ENCODE measurements at regions not wholly inside any gene's neighbourhood (a gene's known extent, or its start where the extent isn't known, plus 50 kb on each side); places are given as distances from the start of the nearest gene placed in this dataset.

DNA sequence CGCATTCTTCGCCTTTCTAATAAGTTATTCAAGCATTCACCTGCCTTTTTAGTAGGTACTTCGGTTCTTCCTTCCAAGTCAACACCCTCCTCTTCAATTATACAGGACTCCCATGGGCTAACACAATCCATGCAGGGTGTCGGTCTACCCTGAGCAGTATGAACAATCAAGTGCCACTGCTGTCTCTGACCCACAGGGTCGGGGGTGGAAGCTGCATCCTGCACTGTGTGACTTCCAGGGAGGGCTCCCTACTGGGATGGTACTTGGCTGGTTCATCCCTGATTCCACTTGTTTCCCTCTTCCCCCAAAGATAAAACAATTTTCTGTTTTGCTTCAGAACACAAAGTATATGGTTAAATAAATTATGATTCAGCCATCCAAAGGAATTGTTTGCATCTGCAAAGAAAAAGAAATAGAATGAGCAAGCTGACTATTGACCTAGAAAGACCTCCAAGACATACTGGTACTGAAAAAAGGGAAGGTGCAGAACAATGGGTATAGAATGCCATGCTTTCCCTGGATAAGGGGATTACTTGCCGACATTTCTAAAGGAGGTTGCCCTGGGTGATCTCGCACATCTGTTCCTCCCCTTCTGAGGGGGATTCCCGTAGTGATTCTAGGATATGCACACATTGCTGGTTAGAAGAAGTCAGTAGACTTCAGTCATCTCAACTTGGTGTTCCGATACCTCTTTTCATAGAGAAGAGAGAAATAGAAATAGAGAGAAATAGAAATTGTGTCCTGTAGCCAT lies 89.1 kb upstream of the AGR3 start:
- no peak overlapping the region for H2AFZ ChIP-seq (ENCODE audit: low read depth, low read length, severe bottlenecking)
- TF ChIP-seq, protein P1, sequence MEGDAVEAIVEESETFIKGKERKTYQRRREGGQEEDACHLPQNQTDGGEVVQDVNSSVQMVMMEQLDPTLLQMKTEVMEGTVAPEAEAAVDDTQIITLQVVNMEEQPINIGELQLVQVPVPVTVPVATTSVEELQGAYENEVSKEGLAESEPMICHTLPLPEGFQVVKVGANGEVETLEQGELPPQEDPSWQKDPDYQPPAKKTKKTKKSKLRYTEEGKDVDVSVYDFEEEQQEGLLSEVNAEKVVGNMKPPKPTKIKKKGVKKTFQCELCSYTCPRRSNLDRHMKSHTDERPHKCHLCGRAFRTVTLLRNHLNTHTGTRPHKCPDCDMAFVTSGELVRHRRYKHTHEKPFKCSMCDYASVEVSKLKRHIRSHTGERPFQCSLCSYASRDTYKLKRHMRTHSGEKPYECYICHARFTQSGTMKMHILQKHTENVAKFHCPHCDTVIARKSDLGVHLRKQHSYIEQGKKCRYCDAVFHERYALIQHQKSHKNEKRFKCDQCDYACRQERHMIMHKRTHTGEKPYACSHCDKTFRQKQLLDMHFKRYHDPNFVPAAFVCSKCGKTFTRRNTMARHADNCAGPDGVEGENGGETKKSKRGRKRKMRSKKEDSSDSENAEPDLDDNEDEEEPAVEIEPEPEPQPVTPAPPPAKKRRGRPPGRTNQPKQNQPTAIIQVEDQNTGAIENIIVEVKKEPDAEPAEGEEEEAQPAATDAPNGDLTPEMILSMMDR (IDR thresholded peaks at IDR 0.05; ENCODE audit: insufficient read depth, low read length, poor library complexity, severe bottlenecking) = no peak
- H3K4me2 ChIP-seq (ENCODE audit: low read depth, low read length, poor library complexity, severe bottlenecking) = no peak overlapping the region
- no peaks in the 10 kb centered on the region for H4K20me1 ChIP-seq (ENCODE audit: low read depth, low read length)
- H3K9me2 ChIP-seq (replicated peaks; ENCODE audit: insufficient read depth, low read length) = no peaks in the 10 kb centered on the region
- no peak overlapping the region for H3K27ac ChIP-seq (ENCODE audit: low read depth, low read length)
- H3K36me3 ChIP-seq (ENCODE audit: low read length) = no peaks in the 10 kb centered on the region
- H3K9ac ChIP-seq (ENCODE audit: low read length) = no peak overlapping the region
- H3F3A ChIP-seq (ENCODE audit: insufficient read depth) = no peaks in the 10 kb centered on the region
- H3K79me2 ChIP-seq (ENCODE audit: insufficient read depth, low read length) = no peaks in the 10 kb centered on the region
- H3K9me3 ChIP-seq (ENCODE audit: insufficient read depth, low read length) = no peaks in the 10 kb centered on the region
- H3K4me3 ChIP-seq (ENCODE audit: insufficient read depth, low read length, poor library complexity, severe bottlenecking) = no peak overlapping the region
- H3K27me3 ChIP-seq (ENCODE audit: low read length) = no peaks in the 10 kb centered on the region

- TF ChIP-seq EZH2phosphoT487 (conservative IDR thresholded peaks at IDR 0.05; ENCODE audit: low read length) = no peak
- TF ChIP-seq, protein P1 (IDR thresholded peaks at IDR 0.05; ENCODE audit: insufficient read depth, low read length, poor library complexity, severe bottlenecking) = no peak
- Histone ChIP-seq H3K9me2 (replicated peaks; ENCODE audit: insufficient read depth, low read length) (no peaks in the 10 kb centered on the region), H4K20me1 (ENCODE audit: low read depth, low read length) (no peaks in the 10 kb centered on the region), H3F3A (ENCODE audit: insufficient read depth) (no peaks in the 10 kb centered on the region), H3K27ac (ENCODE audit: low read depth, low read length) (no peak overlapping the region), H3K9ac (ENCODE audit: low read length) (no peak overlapping the region), H3K4me3 (ENCODE audit: insufficient read depth, low read length, poor library complexity, severe bottlenecking) (no peak overlapping the region), H2AFZ (ENCODE audit: low read depth, low read length, severe bottlenecking) (no peak overlapping the region), H3K9me3 (ENCODE audit: insufficient read depth, low read length) (no peaks in the 10 kb centered on the region), H3K4me2 (ENCODE audit: low read depth, low read length, poor library complexity, severe bottlenecking) (no peak overlapping the region), H3K27me3 (ENCODE audit: low read length) (no peaks in the 10 kb centered on the region), H3K79me2 (ENCODE audit: insufficient read depth, low read length) (no peaks in the 10 kb centered on the region), H3K36me3 (ENCODE audit: low read length) (no peaks in the 10 kb centered on the region)
Observed at GRCh38 chr7:16975712-16976111, 93.9 kb upstream of the AGR3 start.

DNA sequence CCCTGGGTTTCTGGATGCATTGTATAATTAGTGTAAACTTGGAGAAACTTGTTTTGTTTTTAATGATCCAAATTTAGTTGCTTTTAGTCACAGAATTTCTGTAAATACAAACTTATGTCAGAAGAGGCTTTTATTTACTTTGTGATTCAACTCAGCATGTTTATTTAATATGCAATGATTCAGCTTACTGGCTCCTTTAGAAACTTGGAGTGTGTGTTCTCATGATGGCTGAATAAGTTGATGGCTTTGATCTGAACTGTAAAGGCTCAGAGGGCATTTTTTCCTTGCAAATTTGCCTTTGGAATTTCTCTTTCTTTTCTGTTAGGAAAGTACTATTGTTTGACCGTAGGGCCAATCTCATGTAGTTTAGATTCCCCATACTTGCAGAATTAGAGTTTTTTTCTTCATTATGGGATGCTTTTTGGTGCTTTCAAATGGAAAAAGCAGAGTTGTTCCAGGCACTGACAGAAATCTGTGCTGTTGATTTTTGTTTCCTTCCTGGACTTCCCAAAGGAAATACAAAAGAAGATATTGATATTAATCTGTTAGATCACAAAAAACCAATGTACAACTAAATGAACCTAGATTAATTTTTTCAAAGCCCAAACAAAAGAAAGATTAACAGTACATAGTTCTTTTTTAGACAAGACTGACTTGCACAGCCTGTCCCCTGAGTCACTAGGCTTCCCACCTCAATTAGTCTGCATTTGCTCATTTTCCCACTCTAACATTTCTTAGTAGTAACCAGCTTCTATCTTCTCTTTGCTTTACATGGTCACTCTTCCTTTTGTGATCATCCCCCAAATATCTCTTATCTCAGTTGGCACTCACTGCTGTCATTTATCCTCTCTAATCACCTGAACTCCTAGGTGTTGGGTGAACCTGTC lies 96.8 kb upstream of the AGR3 start:
- Histone ChIP-seq H3K4me2 (ENCODE audit: low read depth, low read length, poor library complexity, severe bottlenecking) (no peak overlapping the region), H4K20me1 (ENCODE audit: low read depth, low read length) (no peaks in the 10 kb centered on the region), H2AFZ (ENCODE audit: low read depth, low read length, severe bottlenecking) (no peak overlapping the region), H3K4me3 (ENCODE audit: insufficient read depth, low read length, poor library complexity, severe bottlenecking) (no peak overlapping the region), H3K9me3 (ENCODE audit: insufficient read depth, low read length) (no peaks in the 10 kb centered on the region), H3K36me3 (ENCODE audit: low read length) (no peaks in the 10 kb centered on the region), H3K27me3 (ENCODE audit: low read length) (no peaks in the 10 kb centered on the region), H3F3A (ENCODE audit: insufficient read depth) (no peaks in the 10 kb centered on the region), H3K79me2 (ENCODE audit: insufficient read depth, low read length) (no peaks in the 10 kb centered on the region), H3K9me2 (replicated peaks; ENCODE audit: insufficient read depth, low read length) (no peaks in the 10 kb centered on the region), H3K9ac (ENCODE audit: low read length) (no peak overlapping the region), H3K27ac (ENCODE audit: low read depth, low read length) (no peak overlapping the region)
- TF ChIP-seq, protein P1 (IDR thresholded peaks at IDR 0.05; ENCODE audit: insufficient read depth, low read length, poor library complexity, severe bottlenecking) = no peak
- TF ChIP-seq EZH2phosphoT487 (conservative IDR thresholded peaks at IDR 0.05; ENCODE audit: low read length) = no peak
